Astrocyte (in vitro differentiated cells and primary cell): ENCODE measurements at regions not wholly inside any gene's neighbourhood (a gene's known extent, or its start where the extent isn't known, plus 50 kb on each side); places are given as distances from the start of the nearest gene placed in this dataset.
A peak's percentile ranks its signal among the peaks of the same experiment; 100 is the strongest.

Experiments
- DNase-seq: peaks from one replicate; pipeline ENCODE4 v3.0.0-alpha.2; 2010; ENCODE audit warnings: low read depth
- FAIRE-seq: peaks from 2 replicates; lab custom pipeline; 2011; peaks lifted over from hg19 to GRCh38; lab: Jason Lieb, UNC
- H2AFZ ChIP-seq: 2 replicates; pipeline ENCODE4 v1.6.0; 2012; ENCODE audit warnings: low read depth, low read length, inconsistent platforms
- H3K27ac ChIP-seq: 2 replicates; pipeline ENCODE4 v1.5.1; 2011; ENCODE audit warnings: low read depth, low read length, inconsistent platforms
- H3K27me3 ChIP-seq: 2 replicates; pipeline ENCODE4 v1.6.0; 2011; ENCODE audit warnings: low read length, inconsistent platforms; ENCODE audit not compliant: insufficient read depth
- H3K36me3 ChIP-seq: 2 replicates; pipeline ENCODE4 v1.5.1; 2011; ENCODE audit warnings: low read length, inconsistent platforms; ENCODE audit not compliant: insufficient read depth
- H3K4me1 ChIP-seq: 2 replicates; pipeline ENCODE4 v1.5.1; 2011; ENCODE audit warnings: low read length, inconsistent platforms; ENCODE audit not compliant: insufficient read depth
- H3K4me2 ChIP-seq: 2 replicates; pipeline ENCODE4 v1.6.0; 2012; ENCODE audit warnings: low read length, inconsistent platforms
- H3K4me3 ChIP-seq: 2 replicates; pipeline ENCODE4 v1.5.1; 2011; ENCODE audit warnings: low read depth, mild to moderate bottlenecking, low read length, inconsistent platforms; ENCODE audit not compliant: insufficient read depth
- H3K79me2 ChIP-seq: 2 replicates; pipeline ENCODE4 v1.6.0; 2012; ENCODE audit warnings: mild to moderate bottlenecking, low read length, inconsistent platforms; ENCODE audit not compliant: insufficient read depth
- H3K9ac ChIP-seq: 2 replicates; pipeline ENCODE4 v1.6.0; 2012; ENCODE audit warnings: mild to moderate bottlenecking, low read length, inconsistent platforms
- H3K9me3 ChIP-seq: 2 replicates; pipeline ENCODE4 v1.5.1; 2012; ENCODE audit warnings: low read depth, mild to moderate bottlenecking, low read length, inconsistent platforms; ENCODE audit not compliant: insufficient read depth
- H4K20me1 ChIP-seq: 2 replicates; pipeline ENCODE4 v1.6.0; 2012; ENCODE audit warnings: low read length, inconsistent platforms; ENCODE audit not compliant: insufficient read depth
- H3K27ac Mint-ChIP-seq: one replicate; pipeline ENCODE4 v1.8.0; 2021; ENCODE audit warnings: mild to moderate bottlenecking, mixed read lengths; ENCODE audit not compliant: unreplicated experiment
- H3K27me3 Mint-ChIP-seq: one replicate; pipeline ENCODE4 v1.8.0; 2021; ENCODE audit warnings: low read depth, mixed read lengths; ENCODE audit not compliant: unreplicated experiment
- H3K36me3 Mint-ChIP-seq: one replicate; pipeline ENCODE4 v1.8.0; 2021; ENCODE audit warnings: low read depth, mixed read lengths; ENCODE audit not compliant: unreplicated experiment
- H3K4me1 Mint-ChIP-seq: one replicate; pipeline ENCODE4 v1.8.0; 2021; ENCODE audit warnings: low read depth, mixed read lengths; ENCODE audit not compliant: unreplicated experiment
- H3K4me3 Mint-ChIP-seq: one replicate; pipeline ENCODE4 v1.8.0; 2021; ENCODE audit warnings: mild to moderate bottlenecking, moderate library complexity, mixed read lengths; ENCODE audit not compliant: unreplicated experiment
- H3K9me3 Mint-ChIP-seq: one replicate; pipeline ENCODE4 v1.8.0; 2021; ENCODE audit warnings: mild to moderate bottlenecking, mixed read lengths; ENCODE audit not compliant: unreplicated experiment
- CTCF ChIP-seq: IDR thresholded peaks from 2 replicates; pipeline ENCODE4 v1.5.1; 2011; ENCODE audit warnings: low read depth, mild to moderate bottlenecking, inconsistent platforms, low read length, moderate library complexity; ENCODE audit not compliant: insufficient read depth
- EZH2 ChIP-seq: IDR thresholded peaks from 2 replicates; pipeline ENCODE4 v1.6.1; 2012; ENCODE audit warnings: mild to moderate bottlenecking, low read length, inconsistent platforms; ENCODE audit not compliant: insufficient read depth

- Mint-ChIP-seq H3K27ac (no peak overlapping the region), H3K27me3 (no peaks in the 10 kb centered on the region), H3K36me3 (no peaks in the 10 kb centered on the region), H3K4me3 (no peak overlapping the region), H3K9me3 (no peaks in the 10 kb centered on the region), H3K4me1 (peaks cover 43% of the 10 kb centered on the region)
- Histone ChIP-seq H3K9me3 (no peaks in the 10 kb centered on the region), H3K9ac (no peak overlapping the region), H3K4me1 (peaks cover 50% of the 10 kb centered on the region), H3K4me2 (no peak overlapping the region), H4K20me1 (no peaks in the 10 kb centered on the region), H2AFZ (no peak overlapping the region), H3K27ac (peak overlapping the region; percentile 84), H3K79me2 (no peaks in the 10 kb centered on the region), H3K4me3 (no peak overlapping the region), H3K36me3 (no peaks in the 10 kb centered on the region), H3K27me3 (no peaks in the 10 kb centered on the region)
- DNase-seq (no peak), FAIRE-seq (no peak)
- no peak for TF ChIP-seq CTCF
- TF ChIP-seq EZH2, result no peak
Measured at GRCh38 chr3:30343861-30344260, 262.5 kb upstream of the TGFBR2 start.

- no peaks in the 10 kb centered on the region for H3K36me3 ChIP-seq
- DNase-seq, result no peak
- no peak for TF ChIP-seq EZH2
- no peak for TF ChIP-seq CTCF
- H4K20me1 ChIP-seq, result no peaks in the 10 kb centered on the region
- no peak overlapping the region for H2AFZ ChIP-seq
- Mint-ChIP-seq H3K4me1 (peaks cover 43% of the 10 kb centered on the region), H3K9me3 (no peaks in the 10 kb centered on the region), H3K27me3 (no peaks in the 10 kb centered on the region), H3K27ac (no peak overlapping the region), H3K4me3 (no peak overlapping the region), H3K36me3 (no peaks in the 10 kb centered on the region)
- H3K4me1 ChIP-seq, result peaks cover 50% of the 10 kb centered on the region
- H3K9me3 ChIP-seq, result no peaks in the 10 kb centered on the region
- H3K27me3 ChIP-seq, result no peaks in the 10 kb centered on the region
- H3K4me3 ChIP-seq, result no peak overlapping the region
- no peaks in the 10 kb centered on the region for H3K79me2 ChIP-seq
- no peak overlapping the region for H3K9ac ChIP-seq
- FAIRE-seq, result peak; percentile 66
- no peak overlapping the region for H3K4me2 ChIP-seq
- no peak overlapping the region for H3K27ac ChIP-seq
Measured at GRCh38 chr3:30344288-30344687, 262.1 kb upstream of the TGFBR2 start.

GRCh38 chr3:30346933-30347320 is 259.5 kb upstream of the TGFBR2 start:
- H3K36me3 Mint-ChIP-seq, result no peaks in the 10 kb centered on the region
- TF ChIP-seq EZH2, result no peak
- TF ChIP-seq CTCF, result no peak
- no peak overlapping the region for H3K4me3 Mint-ChIP-seq
- no peaks in the 10 kb centered on the region for H3K27me3 ChIP-seq
- no peaks in the 10 kb centered on the region for H3K27me3 Mint-ChIP-seq
- no peak overlapping the region for H2AFZ ChIP-seq
- no peaks in the 10 kb centered on the region for H3K79me2 ChIP-seq
- DNase-seq, result no peak
- H3K4me3 ChIP-seq, result no peak overlapping the region
- H3K4me1 ChIP-seq, result peaks cover 44% of the 10 kb centered on the region
- H3K27ac ChIP-seq, result peak overlapping the region; percentile 83
- FAIRE-seq, result peak; percentile 79
- peak overlapping the region; percentile 40 for H3K9ac ChIP-seq
- H3K4me1 Mint-ChIP-seq, result peaks cover 39% of the 10 kb centered on the region
- H3K9me3 Mint-ChIP-seq, result no peaks in the 10 kb centered on the region
- no peaks in the 10 kb centered on the region for H4K20me1 ChIP-seq
- no peaks in the 10 kb centered on the region for H3K36me3 ChIP-seq
- H3K9me3 ChIP-seq, result no peaks in the 10 kb centered on the region
- peak overlapping the region; percentile 59 for H3K4me2 ChIP-seq
- peak overlapping the region; percentile 80 for H3K27ac Mint-ChIP-seq
